ENCODE measurements at regions not wholly inside any gene's neighbourhood (a gene's known extent, or its start where the extent isn't known, plus 50 kb on each side); places are given as distances from the start of the nearest gene placed in this dataset.
A peak's percentile ranks its signal among the peaks of the same experiment; 100 is the strongest.

DNA sequence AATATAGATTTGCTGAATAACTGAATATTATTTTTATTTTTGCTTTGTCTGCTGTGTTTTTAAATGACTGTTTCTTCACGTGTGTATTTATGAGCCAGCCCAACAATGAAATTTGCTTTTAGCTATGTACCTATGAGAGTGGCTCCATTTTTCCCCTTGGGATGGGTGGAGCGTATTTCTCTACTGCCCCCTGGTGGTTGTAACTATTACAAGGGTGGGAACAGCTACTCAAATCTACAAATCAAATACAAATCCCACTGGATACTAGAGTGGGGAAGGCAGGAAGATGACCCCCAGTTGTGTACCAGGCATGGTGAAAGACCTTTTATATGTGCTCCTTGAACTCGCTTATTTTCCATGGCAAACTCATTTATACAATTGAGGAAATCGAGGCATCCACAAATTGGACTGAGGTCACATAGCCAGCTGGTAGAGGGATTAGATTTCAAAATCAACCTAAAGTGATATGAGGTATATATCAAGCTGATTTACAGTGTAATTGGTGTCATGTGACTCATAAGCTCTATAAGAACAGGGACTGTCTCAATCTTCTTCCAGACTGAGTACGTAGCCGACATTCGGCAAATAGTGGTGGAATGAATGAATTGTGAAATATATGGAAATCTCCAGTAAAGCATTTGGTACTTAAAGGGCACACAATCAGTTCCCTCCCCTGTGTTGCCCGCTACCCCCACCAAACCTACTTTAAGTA is 69.5 kb upstream of the VEPH1 start:
- H3K36me3 Mint-ChIP-seq (ENCODE audit: insufficient read depth in 1 of 3, low read depth in 3 of 3), result no peaks in the 10 kb centered on the region

More for the DNA sequence above, 69.5 kb upstream of the VEPH1 start:
- no peak overlapping the region for H2BK20ac ChIP-seq (ENCODE audit: low read depth, low read length, poor library complexity, severe bottlenecking)
- H3K18ac ChIP-seq (ENCODE audit: insufficient read length, low read depth, low read length), result no peak overlapping the region
- H3K14ac ChIP-seq (ENCODE audit: insufficient read depth, low read length), result no peak overlapping the region
- H3K9me3 Mint-ChIP-seq, result no peaks in the 10 kb centered on the region
- no peak overlapping the region for H4K5ac ChIP-seq (ENCODE audit: insufficient read length, low read depth, low read length)
- no peaks in the 10 kb centered on the region for H3K4me1 ChIP-seq (ENCODE audit: insufficient read depth, low read length)
- no peak overlapping the region for H4K8ac ChIP-seq (replicated peaks; ENCODE audit: insufficient read length, low read depth, low read length)
- H3K9me3 ChIP-seq (ENCODE audit: control insufficient read depth, low read depth, low read length), result no peaks in the 10 kb centered on the region
- H3K4me3 Mint-ChIP-seq, result no peak overlapping the region
- no peak for DNase-seq
- no peak overlapping the region for H2BK15ac ChIP-seq (ENCODE audit: low read depth, low read length)
- no peak overlapping the region for H3K4me2 ChIP-seq (ENCODE audit: insufficient read depth, insufficient read length, low read length)
- TF ChIP-seq, protein P1, sequence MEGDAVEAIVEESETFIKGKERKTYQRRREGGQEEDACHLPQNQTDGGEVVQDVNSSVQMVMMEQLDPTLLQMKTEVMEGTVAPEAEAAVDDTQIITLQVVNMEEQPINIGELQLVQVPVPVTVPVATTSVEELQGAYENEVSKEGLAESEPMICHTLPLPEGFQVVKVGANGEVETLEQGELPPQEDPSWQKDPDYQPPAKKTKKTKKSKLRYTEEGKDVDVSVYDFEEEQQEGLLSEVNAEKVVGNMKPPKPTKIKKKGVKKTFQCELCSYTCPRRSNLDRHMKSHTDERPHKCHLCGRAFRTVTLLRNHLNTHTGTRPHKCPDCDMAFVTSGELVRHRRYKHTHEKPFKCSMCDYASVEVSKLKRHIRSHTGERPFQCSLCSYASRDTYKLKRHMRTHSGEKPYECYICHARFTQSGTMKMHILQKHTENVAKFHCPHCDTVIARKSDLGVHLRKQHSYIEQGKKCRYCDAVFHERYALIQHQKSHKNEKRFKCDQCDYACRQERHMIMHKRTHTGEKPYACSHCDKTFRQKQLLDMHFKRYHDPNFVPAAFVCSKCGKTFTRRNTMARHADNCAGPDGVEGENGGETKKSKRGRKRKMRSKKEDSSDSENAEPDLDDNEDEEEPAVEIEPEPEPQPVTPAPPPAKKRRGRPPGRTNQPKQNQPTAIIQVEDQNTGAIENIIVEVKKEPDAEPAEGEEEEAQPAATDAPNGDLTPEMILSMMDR (conservative IDR thresholded peaks at IDR 0.05), result peak; percentile 87
- H4K20me1 ChIP-seq (ENCODE audit: control insufficient read depth, insufficient read depth, insufficient read length), result no peaks in the 10 kb centered on the region
- H2AK5ac ChIP-seq (ENCODE audit: insufficient read length, low read length), result no peak overlapping the region
- no peak overlapping the region for H3K27ac ChIP-seq (ENCODE audit: insufficient read length, low read depth, low read length)
- no peaks in the 10 kb centered on the region for H3K4me1 Mint-ChIP-seq
- H4K91ac ChIP-seq (ENCODE audit: insufficient read length, low read depth, low read length), result no peak overlapping the region
- H3K27ac Mint-ChIP-seq, result no peak overlapping the region
- no peak overlapping the region for H2BK5ac ChIP-seq (ENCODE audit: insufficient read length, low read length)
- no peaks in the 10 kb centered on the region for H3K79me2 ChIP-seq (ENCODE audit: insufficient read depth, low read length)
- no peaks in the 10 kb centered on the region for H3K79me1 ChIP-seq (ENCODE audit: insufficient read depth, low read depth, low read length, poor library complexity, severe bottlenecking)
- no peak overlapping the region for H2BK12ac ChIP-seq (ENCODE audit: insufficient read length, low read depth, low read length)
- no peak overlapping the region for H2BK120ac ChIP-seq (ENCODE audit: low read depth, low read length, poor library complexity, severe bottlenecking)
- H2AFZ ChIP-seq (ENCODE audit: low read length), result no peak overlapping the region
- no peak overlapping the region for H3K4ac ChIP-seq (ENCODE audit: low read depth, low read length)
- H3K27me3 ChIP-seq (ENCODE audit: insufficient read depth, low read length), result no peaks in the 10 kb centered on the region
- no peak overlapping the region for H3K23ac ChIP-seq (ENCODE audit: insufficient read length, low read depth, low read length)
- no peak overlapping the region for H3K9ac ChIP-seq (ENCODE audit: extremely low read depth, insufficient read length, low read length)
- WGBS (ENCODE audit: extremely low coverage, insufficient read length, low lambda C conversion rate), result no CpG with 5 or more reads among the region's 8 CpGs
- H3K27me3 Mint-ChIP-seq (ENCODE audit: low read depth), result no peaks in the 10 kb centered on the region
- no peak overlapping the region for H3T11ph ChIP-seq (ENCODE audit: low read length)
- no peaks in the 10 kb centered on the region for H3K23me2 ChIP-seq (ENCODE audit: insufficient read length, low read depth, low read length, poor library complexity, severe bottlenecking)
- H3K56ac ChIP-seq (ENCODE audit: insufficient read length, low read depth, low read length), result no peak overlapping the region

Data from H9 (cell line).